ENCODE measurements at regions not wholly inside any gene's neighbourhood (a gene's known extent, or its start where the extent isn't known, plus 50 kb on each side); places are given as distances from the start of the nearest gene placed in this dataset.

DNA sequence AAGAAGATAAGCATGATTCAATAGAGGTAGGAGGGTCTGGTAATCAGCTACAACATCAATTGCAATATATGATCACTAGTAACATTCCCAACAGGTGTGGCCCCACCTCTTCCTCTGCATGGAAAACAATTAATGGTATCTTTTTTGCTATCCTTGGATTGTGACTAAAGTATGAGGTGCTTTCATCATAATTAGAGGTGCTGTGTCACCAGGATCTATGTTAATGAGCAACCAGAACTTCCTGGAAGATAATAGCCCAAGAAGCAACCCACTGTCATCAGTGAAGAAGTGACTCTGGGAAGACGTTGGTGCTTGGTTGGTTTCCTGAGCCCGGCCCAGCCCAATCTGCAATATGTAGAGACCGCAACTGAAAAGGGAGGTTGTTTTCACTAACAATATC is 167.2 kb downstream of the SETD4 start:
- H3K27ac ChIP-seq (ENCODE audit: extremely low read length, insufficient read depth, low read length): no peak overlapping the region

More for the DNA sequence above, 167.2 kb downstream of the SETD4 start:
- Histone ChIP-seq H2AFZ (ENCODE audit: low read length) (no peak overlapping the region), H3K9me3 (ENCODE audit: low read length) (no peaks in the 10 kb centered on the region), H3K27me3 (ENCODE audit: control insufficient read depth in 1 of 2, insufficient read depth in 2 of 2, low read length in 2 of 2) (no peaks in the 10 kb centered on the region), H3K36me3 (replicated peaks in 1 of 2; ENCODE audit: control insufficient read depth in 1 of 2, insufficient read depth in 2 of 2, low read length in 2 of 2) (no peaks in the 10 kb centered on the region), H3K4me2 (ENCODE audit: low read depth, low read length) (no peak overlapping the region), H3K4me1 (ENCODE audit: insufficient read depth, low read length) (no peaks in the 10 kb centered on the region), H3K9ac (ENCODE audit: insufficient read depth, low read depth, low read length) (no peak overlapping the region), H4K20me1 (ENCODE audit: insufficient read depth, low read length) (no peaks in the 10 kb centered on the region), H3K4me3 (replicated peaks in 1 of 3; ENCODE audit: insufficient read depth in 1 of 3, low read depth in 2 of 3, low read length in 3 of 3) (no peak overlapping the region), H3K79me2 (ENCODE audit: insufficient read depth, low read length) (no peaks in the 10 kb centered on the region)
- ChIA-PET POLR2A (no interaction called here), CTCF (ENCODE audit: low intra/inter-chr PET ratio, low total read pairs) (no interaction called here)
- no peak for FAIRE-seq
- no peak for DNase-seq (ENCODE audit: low spot score)
- in situ Hi-C loops (cut with HindIII; ENCODE audit: extremely low pct_ligation_motif_present, low pct_unique_long_range_greater_than_20kb): no loop called here
- intact Hi-C loops (cut with micrococcal nuclease; ENCODE audit: unreplicated experiment): no loop called here
- BruUV-seq (replicated peaks): no TSS peak
- 75% methylated on average over 3 of the region's 3 CpGs for WGBS (ENCODE audit: low lambda C conversion rate)
- no peak for TF ChIP-seq ZSCAN29 (CRISPR knock-in tag; conservative IDR thresholded peaks at IDR 0.05)
- no peak for TF ChIP-seq KDM5A (IDR thresholded peaks at IDR 0.05; ENCODE audit: borderline replicate concordance, low read length)
- no peak for TF ChIP-seq ZNF792 (CRISPR knock-in tag; IDR thresholded peaks at IDR 0.05)
- TF ChIP-seq ZNF264 (CRISPR knock-in tag; IDR thresholded peaks at IDR 0.05): no peak
- TF ChIP-seq, protein P1, sequence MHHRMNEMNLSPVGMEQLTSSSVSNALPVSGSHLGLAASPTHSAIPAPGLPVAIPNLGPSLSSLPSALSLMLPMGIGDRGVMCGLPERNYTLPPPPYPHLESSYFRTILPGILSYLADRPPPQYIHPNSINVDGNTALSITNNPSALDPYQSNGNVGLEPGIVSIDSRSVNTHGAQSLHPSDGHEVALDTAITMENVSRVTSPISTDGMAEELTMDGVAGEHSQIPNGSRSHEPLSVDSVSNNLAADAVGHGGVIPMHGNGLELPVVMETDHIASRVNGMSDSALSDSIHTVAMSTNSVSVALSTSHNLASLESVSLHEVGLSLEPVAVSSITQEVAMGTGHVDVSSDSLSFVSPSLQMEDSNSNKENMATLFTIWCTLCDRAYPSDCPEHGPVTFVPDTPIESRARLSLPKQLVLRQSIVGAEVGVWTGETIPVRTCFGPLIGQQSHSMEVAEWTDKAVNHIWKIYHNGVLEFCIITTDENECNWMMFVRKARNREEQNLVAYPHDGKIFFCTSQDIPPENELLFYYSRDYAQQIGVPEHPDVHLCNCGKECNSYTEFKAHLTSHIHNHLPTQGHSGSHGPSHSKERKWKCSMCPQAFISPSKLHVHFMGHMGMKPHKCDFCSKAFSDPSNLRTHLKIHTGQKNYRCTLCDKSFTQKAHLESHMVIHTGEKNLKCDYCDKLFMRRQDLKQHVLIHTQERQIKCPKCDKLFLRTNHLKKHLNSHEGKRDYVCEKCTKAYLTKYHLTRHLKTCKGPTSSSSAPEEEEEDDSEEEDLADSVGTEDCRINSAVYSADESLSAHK (CRISPR knock-in tag; IDR thresholded peaks at IDR 0.05; ENCODE audit: borderline replicate concordance): no peak
- TF ChIP-seq, protein P2, sequence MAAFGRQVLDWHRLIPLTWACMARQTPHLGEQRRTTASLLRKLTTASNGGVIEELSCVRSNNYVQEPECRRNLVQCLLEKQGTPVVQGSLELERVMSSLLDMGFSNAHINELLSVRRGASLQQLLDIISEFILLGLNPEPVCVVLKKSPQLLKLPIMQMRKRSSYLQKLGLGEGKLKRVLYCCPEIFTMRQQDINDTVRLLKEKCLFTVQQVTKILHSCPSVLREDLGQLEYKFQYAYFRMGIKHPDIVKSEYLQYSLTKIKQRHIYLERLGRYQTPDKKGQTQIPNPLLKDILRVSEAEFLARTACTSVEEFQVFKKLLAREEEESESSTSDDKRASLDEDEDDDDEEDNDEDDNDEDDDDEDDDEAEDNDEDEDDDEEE (CRISPR knock-in tag; IDR thresholded peaks at IDR 0.05): no peak
- TF ChIP-seq, protein P3, sequence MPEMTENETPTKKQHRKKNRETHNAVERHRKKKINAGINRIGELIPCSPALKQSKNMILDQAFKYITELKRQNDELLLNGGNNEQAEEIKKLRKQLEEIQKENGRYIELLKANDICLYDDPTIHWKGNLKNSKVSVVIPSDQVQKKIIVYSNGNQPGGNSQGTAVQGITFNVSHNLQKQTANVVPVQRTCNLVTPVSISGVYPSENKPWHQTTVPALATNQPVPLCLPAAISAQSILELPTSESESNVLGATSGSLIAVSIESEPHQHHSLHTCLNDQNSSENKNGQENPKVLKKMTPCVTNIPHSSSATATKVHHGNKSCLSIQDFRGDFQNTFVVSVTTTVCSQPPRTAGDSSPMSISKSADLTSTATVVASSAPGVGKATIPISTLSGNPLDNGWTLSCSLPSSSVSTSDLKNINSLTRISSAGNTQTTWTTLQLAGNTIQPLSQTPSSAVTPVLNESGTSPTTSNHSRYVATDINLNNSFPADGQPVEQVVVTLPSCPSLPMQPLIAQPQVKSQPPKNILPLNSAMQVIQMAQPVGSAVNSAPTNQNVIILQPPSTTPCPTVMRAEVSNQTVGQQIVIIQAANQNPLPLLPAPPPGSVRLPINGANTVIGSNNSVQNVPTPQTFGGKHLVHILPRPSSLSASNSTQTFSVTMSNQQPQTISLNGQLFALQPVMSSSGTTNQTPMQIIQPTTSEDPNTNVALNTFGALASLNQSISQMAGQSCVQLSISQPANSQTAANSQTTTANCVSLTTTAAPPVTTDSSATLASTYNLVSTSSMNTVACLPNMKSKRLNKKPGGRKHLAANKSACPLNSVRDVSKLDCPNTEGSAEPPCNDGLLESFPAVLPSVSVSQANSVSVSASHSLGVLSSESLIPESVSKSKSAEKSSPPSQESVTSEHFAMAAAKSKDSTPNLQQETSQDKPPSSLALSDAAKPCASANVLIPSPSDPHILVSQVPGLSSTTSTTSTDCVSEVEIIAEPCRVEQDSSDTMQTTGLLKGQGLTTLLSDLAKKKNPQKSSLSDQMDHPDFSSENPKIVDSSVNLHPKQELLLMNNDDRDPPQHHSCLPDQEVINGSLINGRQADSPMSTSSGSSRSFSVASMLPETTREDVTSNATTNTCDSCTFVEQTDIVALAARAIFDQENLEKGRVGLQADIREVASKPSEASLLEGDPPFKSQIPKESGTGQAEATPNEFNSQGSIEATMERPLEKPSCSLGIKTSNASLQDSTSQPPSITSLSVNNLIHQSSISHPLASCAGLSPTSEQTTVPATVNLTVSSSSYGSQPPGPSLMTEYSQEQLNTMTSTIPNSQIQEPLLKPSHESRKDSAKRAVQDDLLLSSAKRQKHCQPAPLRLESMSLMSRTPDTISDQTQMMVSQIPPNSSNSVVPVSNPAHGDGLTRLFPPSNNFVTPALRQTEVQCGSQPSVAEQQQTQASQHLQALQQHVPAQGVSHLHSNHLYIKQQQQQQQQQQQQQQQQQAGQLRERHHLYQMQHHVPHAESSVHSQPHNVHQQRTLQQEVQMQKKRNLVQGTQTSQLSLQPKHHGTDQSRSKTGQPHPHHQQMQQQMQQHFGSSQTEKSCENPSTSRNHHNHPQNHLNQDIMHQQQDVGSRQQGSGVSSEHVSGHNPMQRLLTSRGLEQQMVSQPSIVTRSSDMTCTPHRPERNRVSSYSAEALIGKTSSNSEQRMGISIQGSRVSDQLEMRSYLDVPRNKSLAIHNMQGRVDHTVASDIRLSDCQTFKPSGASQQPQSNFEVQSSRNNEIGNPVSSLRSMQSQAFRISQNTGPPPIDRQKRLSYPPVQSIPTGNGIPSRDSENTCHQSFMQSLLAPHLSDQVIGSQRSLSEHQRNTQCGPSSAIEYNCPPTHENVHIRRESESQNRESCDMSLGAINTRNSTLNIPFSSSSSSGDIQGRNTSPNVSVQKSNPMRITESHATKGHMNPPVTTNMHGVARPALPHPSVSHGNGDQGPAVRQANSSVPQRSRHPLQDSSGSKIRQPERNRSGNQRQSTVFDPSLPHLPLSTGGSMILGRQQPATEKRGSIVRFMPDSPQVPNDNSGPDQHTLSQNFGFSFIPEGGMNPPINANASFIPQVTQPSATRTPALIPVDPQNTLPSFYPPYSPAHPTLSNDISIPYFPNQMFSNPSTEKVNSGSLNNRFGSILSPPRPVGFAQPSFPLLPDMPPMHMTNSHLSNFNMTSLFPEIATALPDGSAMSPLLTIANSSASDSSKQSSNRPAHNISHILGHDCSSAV (CRISPR knock-in tag; IDR thresholded peaks at IDR 0.05; ENCODE audit: borderline replicate concordance): no peak
- no peak for ATAC-seq

All from HepG2 (cell line).